ENCODE measurements at regions not wholly inside any gene's neighbourhood (a gene's known extent, or its start where the extent isn't known, plus 50 kb on each side); places are given as distances from the start of the nearest gene placed in this dataset.

DNA sequence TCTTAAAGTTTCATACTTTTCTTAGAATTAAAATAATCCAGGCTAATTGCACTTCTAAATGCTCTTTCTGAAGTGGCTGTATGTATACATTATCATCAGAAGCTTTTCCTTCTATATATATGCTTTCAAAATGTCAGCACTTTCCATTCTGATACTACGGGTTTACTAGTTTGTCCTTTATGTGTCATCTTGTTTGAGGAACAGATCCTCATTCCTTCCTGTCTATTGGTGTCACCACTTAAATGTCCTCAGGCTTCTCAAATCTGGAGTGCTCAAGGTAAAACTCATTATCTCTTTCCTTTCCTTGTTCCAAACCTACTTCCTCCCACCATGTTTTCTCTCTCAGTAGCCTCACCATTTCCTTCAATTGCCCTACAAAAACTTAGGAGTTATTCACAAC lies 236.3 kb downstream of the CSNK1G3 start:
- TF ChIP-seq, protein P1, sequence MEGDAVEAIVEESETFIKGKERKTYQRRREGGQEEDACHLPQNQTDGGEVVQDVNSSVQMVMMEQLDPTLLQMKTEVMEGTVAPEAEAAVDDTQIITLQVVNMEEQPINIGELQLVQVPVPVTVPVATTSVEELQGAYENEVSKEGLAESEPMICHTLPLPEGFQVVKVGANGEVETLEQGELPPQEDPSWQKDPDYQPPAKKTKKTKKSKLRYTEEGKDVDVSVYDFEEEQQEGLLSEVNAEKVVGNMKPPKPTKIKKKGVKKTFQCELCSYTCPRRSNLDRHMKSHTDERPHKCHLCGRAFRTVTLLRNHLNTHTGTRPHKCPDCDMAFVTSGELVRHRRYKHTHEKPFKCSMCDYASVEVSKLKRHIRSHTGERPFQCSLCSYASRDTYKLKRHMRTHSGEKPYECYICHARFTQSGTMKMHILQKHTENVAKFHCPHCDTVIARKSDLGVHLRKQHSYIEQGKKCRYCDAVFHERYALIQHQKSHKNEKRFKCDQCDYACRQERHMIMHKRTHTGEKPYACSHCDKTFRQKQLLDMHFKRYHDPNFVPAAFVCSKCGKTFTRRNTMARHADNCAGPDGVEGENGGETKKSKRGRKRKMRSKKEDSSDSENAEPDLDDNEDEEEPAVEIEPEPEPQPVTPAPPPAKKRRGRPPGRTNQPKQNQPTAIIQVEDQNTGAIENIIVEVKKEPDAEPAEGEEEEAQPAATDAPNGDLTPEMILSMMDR (IDR thresholded peaks at IDR 0.05), result no peak
- H3K27me3 Mint-ChIP-seq (ENCODE audit: low read depth in 3 of 3), result no peaks in the 10 kb centered on the region
- intact Hi-C loops (cut with micrococcal nuclease), result no loop called here

DNA sequence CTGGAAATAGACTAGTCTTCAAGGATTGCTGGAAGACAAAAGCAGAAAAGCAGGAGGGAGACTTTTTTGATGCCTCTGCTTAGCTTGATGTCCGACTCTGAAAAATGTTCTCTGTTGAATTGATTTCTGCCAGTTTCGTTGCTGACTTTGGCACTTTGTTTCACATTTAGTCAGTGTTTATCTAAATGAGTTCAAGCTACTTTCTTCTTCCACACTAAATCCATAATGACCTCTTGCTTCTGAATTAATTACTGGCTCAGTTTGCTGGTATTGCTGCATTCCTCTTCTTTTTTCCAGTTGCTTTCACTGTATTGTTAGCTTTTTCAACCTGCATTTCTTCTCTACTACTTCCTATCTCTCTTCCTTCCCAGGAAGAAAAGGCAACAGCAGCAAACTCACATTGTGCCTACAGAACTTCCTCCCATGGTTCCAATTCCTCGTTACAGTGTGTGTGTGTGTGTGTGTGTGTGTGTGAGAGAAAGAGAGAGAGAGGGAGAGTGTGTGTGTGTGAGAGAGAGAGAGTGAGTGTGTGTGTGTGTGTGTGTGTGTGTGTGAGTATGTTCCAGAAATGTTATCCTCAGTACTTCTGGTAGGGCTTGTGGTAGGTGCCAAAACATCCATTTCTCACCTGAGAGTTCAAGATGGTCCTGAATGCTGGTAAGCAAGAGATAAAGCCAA lies 234.8 kb downstream of the CSNK1G3 start:
- no CpG with 5 or more reads among the region's 3 CpGs for WGBS (ENCODE audit: insufficient coverage)
- Histone ChIP-seq H3K4me2 (replicated peaks; ENCODE audit: extremely low read depth, low read length, poor library complexity, severe bottlenecking) (no peak overlapping the region), H3K9ac (ENCODE audit: insufficient read depth, low read length, poor library complexity, severe bottlenecking) (no peak overlapping the region), H3K27me3 (ENCODE audit: control insufficient read depth in 2 of 2, insufficient read depth in 2 of 2, low read length in 2 of 2) (no peaks in the 10 kb centered on the region), H3K4me1 (ENCODE audit: control insufficient read depth in 1 of 2, insufficient read depth in 2 of 2, low read length in 2 of 2) (no peaks in the 10 kb centered on the region), H3K4me3 (replicated peaks in 1 of 3; ENCODE audit: low read depth in 2 of 3, low read length in 3 of 3) (no peak overlapping the region), H3K79me2 (ENCODE audit: insufficient read depth, low read length) (no peaks in the 10 kb centered on the region), H2AFZ (ENCODE audit: insufficient read depth, low read depth, low read length, poor library complexity, severe bottlenecking) (no peak overlapping the region), H3K36me3 (replicated peaks in 1 of 2; ENCODE audit: control insufficient read depth in 1 of 2, insufficient read depth in 2 of 2, low read length in 2 of 2) (no peaks in the 10 kb centered on the region), H3K27ac (ENCODE audit: low read depth in 1 of 2, low read length in 2 of 2) (no peak overlapping the region), H4K20me1 (ENCODE audit: insufficient read depth, low read length) (no peaks in the 10 kb centered on the region), H3K9me3 (replicated peaks in 1 of 2; ENCODE audit: control insufficient read depth in 1 of 2, insufficient read depth in 1 of 2, low read length in 2 of 2) (no peaks in the 10 kb centered on the region)
- H3K4me1 Mint-ChIP-seq, result no peaks in the 10 kb centered on the region
- TF ChIP-seq, protein P1 (IDR thresholded peaks at IDR 0.05), result no peak
- no peaks in the 10 kb centered on the region for H3K36me3 Mint-ChIP-seq
- DNase-seq, result no peak
- H3K9me3 Mint-ChIP-seq, result peaks cover 0 to 10% (median 2%) of the 10 kb centered on the region in 7 donors
- no peaks in the 10 kb centered on the region for H3K27me3 Mint-ChIP-seq (ENCODE audit: low read depth in 3 of 3)
- no peak overlapping the region for H3K4me3 Mint-ChIP-seq
- intact Hi-C loops (cut with micrococcal nuclease), result no loop called here
- H3K27ac Mint-ChIP-seq, result no peak overlapping the region

More for the DNA sequence above, 236.3 kb downstream of the CSNK1G3 start:
- H3K27ac ChIP-seq (ENCODE audit: low read depth in 1 of 2, low read length in 2 of 2), result no peak overlapping the region
- H3K9ac ChIP-seq (ENCODE audit: insufficient read depth, low read length, poor library complexity, severe bottlenecking), result no peak overlapping the region
- H3K4me2 ChIP-seq (replicated peaks; ENCODE audit: extremely low read depth, low read length, poor library complexity, severe bottlenecking), result no peak overlapping the region
- no peak overlapping the region for H2AFZ ChIP-seq (ENCODE audit: insufficient read depth, low read depth, low read length, poor library complexity, severe bottlenecking)
- no peak overlapping the region for H3K27ac Mint-ChIP-seq
- H3K36me3 ChIP-seq (replicated peaks in 1 of 2; ENCODE audit: control insufficient read depth in 1 of 2, insufficient read depth in 2 of 2, low read length in 2 of 2), result no peaks in the 10 kb centered on the region
- H3K9me3 Mint-ChIP-seq, result peaks cover 0 to 3% (median 0%) of the 10 kb centered on the region in 7 donors
- no peaks in the 10 kb centered on the region for H3K36me3 Mint-ChIP-seq
- no CpG with 5 or more reads among the region's 1 CpG for WGBS (ENCODE audit: insufficient coverage)
- H3K4me1 Mint-ChIP-seq, result no peaks in the 10 kb centered on the region
- DNase-seq, result no peak
- H3K4me3 Mint-ChIP-seq, result no peak overlapping the region
- no peaks in the 10 kb centered on the region for H3K9me3 ChIP-seq (replicated peaks in 1 of 2; ENCODE audit: control insufficient read depth in 1 of 2, insufficient read depth in 1 of 2, low read length in 2 of 2)
- no peaks in the 10 kb centered on the region for H4K20me1 ChIP-seq (ENCODE audit: insufficient read depth, low read length)
- H3K79me2 ChIP-seq (ENCODE audit: insufficient read depth, low read length), result no peaks in the 10 kb centered on the region
- no peaks in the 10 kb centered on the region for H3K4me1 ChIP-seq (ENCODE audit: control insufficient read depth in 1 of 2, insufficient read depth in 2 of 2, low read length in 2 of 2)
- H3K27me3 ChIP-seq (ENCODE audit: control insufficient read depth in 2 of 2, insufficient read depth in 2 of 2, low read length in 2 of 2), result no peaks in the 10 kb centered on the region
- H3K4me3 ChIP-seq (replicated peaks in 1 of 3; ENCODE audit: low read depth in 2 of 3, low read length in 3 of 3), result no peak overlapping the region

Measured in CD14-positive monocyte (primary cell).